ENCODE measurements at regions not wholly inside any gene's neighbourhood (a gene's known extent, or its start where the extent isn't known, plus 50 kb on each side); places are given as distances from the start of the nearest gene placed in this dataset.

- TF ChIP-seq FOXP2 (optimal IDR thresholded peaks at IDR 0.05; ENCODE audit: borderline replicate concordance, extremely low read depth, extremely low read length, insufficient read depth) (no peak), TAF1 (IDR thresholded peaks at IDR 0.05; ENCODE audit: borderline replicate concordance, insufficient read depth, low read length) (no peak), SIN3A (IDR thresholded peaks at IDR 0.05; ENCODE audit: borderline replicate concordance, insufficient read depth, low read length) (no peak), REST (IDR thresholded peaks at IDR 0.05; ENCODE audit: insufficient read depth in 1 of 2, low read depth in 2 of 2, low read length in 2 of 2) (no peak), POLR2AphosphoS5 (IDR thresholded peaks at IDR 0.05; ENCODE audit: low read depth, low read length) (no peak)
Observed at GRCh38 chr13:44063881-44064280, 184.2 kb downstream of the LACC1 start.

DNA sequence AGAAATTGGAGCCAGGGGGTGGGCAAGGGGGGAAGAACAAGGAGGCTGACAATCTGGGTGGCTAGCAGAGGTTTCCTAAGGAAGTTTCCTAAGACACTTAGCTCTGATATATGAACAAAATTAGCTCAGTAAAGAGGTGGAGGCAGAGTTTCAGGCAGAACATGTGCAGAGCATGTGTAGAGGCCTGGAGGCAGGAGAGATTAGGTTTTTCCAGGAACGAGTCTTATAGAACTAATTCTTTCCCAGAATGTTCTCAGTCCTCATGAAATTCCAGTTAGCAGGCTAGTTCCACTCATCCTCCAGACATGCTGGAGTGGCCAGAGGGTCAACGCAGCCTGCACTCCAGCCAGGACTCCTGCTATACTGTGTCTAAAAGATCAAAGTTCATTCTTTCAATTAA lies 184.7 kb downstream of the LACC1 start:
- TF ChIP-seq TAF1 (IDR thresholded peaks at IDR 0.05; ENCODE audit: borderline replicate concordance, insufficient read depth, low read length) (no peak), REST (IDR thresholded peaks at IDR 0.05; ENCODE audit: insufficient read depth in 1 of 2, low read depth in 2 of 2, low read length in 2 of 2) (no peak), FOXP2 (optimal IDR thresholded peaks at IDR 0.05; ENCODE audit: borderline replicate concordance, extremely low read depth, extremely low read length, insufficient read depth) (no peak)

DNA sequence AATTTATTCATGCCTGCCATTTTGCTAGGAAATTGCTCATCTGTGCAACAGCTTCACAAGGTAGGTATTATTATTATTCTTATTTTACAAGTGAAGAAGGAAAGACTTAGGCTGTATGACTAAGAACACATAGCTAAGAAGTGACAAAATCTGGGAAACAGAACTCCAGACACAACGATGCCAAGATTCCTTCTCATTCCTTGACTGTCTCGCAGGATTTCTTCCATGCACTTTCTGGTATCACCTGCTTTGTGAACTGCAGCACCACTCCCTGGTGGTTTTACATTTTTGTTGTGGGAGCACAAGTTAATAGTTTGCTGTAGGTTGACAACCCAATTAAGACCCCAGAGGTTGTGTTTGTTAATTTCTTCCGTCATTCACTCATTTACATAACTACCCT lies 188.5 kb downstream of the LACC1 start:
- TF ChIP-seq REST (IDR thresholded peaks at IDR 0.05; ENCODE audit: insufficient read depth in 1 of 2, low read depth in 2 of 2, low read length in 2 of 2) (no peak), FOXP2 (optimal IDR thresholded peaks at IDR 0.05; ENCODE audit: borderline replicate concordance, extremely low read depth, extremely low read length, insufficient read depth) (no peak), POLR2AphosphoS5 (IDR thresholded peaks at IDR 0.05; ENCODE audit: low read depth, low read length) (no peak), SIN3A (IDR thresholded peaks at IDR 0.05; ENCODE audit: borderline replicate concordance, insufficient read depth, low read length) (no peak), TAF1 (IDR thresholded peaks at IDR 0.05; ENCODE audit: borderline replicate concordance, insufficient read depth, low read length) (no peak)

- TF ChIP-seq REST (IDR thresholded peaks at IDR 0.05; ENCODE audit: insufficient read depth in 1 of 2, low read depth in 2 of 2, low read length in 2 of 2) (no peak), FOXP2 (optimal IDR thresholded peaks at IDR 0.05; ENCODE audit: borderline replicate concordance, extremely low read depth, extremely low read length, insufficient read depth) (no peak), TAF1 (IDR thresholded peaks at IDR 0.05; ENCODE audit: borderline replicate concordance, insufficient read depth, low read length) (no peak), POLR2AphosphoS5 (IDR thresholded peaks at IDR 0.05; ENCODE audit: low read depth, low read length) (no peak), SIN3A (IDR thresholded peaks at IDR 0.05; ENCODE audit: borderline replicate concordance, insufficient read depth, low read length) (no peak)
Observed at GRCh38 chr13:44068737-44069136, 189.0 kb downstream of the LACC1 start.

GRCh38 chr13:44072536-44072935 lies 192.8 kb downstream of the LACC1 start:
- no peak for TF ChIP-seq SIN3A (IDR thresholded peaks at IDR 0.05; ENCODE audit: borderline replicate concordance, insufficient read depth, low read length)
- TF ChIP-seq REST (IDR thresholded peaks at IDR 0.05; ENCODE audit: insufficient read depth in 1 of 2, low read depth in 2 of 2, low read length in 2 of 2), result no peak
- no peak for TF ChIP-seq TAF1 (IDR thresholded peaks at IDR 0.05; ENCODE audit: borderline replicate concordance, insufficient read depth, low read length)

All from PFSK-1 (cell line).